CD4-positive, alpha-beta T cell (primary cell): ENCODE measurements at regions not wholly inside any gene's neighbourhood (a gene's known extent, or its start where the extent isn't known, plus 50 kb on each side); places are given as distances from the start of the nearest gene placed in this dataset.

Experiments
- ATAC-seq: fragments of 200-7000 bp; cut with Tn5 transposase; one replicate; pipeline ENCODE4 v1.10.0; 2022; ENCODE audit warnings: mild to moderate bottlenecking; ENCODE audit not compliant: poor library complexity
- CTCF ChIA-PET: fragments of 350-600 bp; sonication (Branson Sonifier 250); formaldehyde crosslinking; loops from one replicate; lab custom pipeline; 2021; ENCODE audit warnings: antibody characterized with exemption, inconsistent platforms; lab: Charles Lee
- POLR2A ChIA-PET: fragments of 350-600 bp; sonication (Branson Sonifier 250); formaldehyde crosslinking; loops from one replicate; lab custom pipeline; 2021; ENCODE audit warnings: antibody characterized with exemption, inconsistent platforms; lab: Charles Lee
- DNase-seq, 14 experiments: peaks; one replicate each; pipeline ENCODE4 v3.0.0-alpha.2; 2013 to 2020; ENCODE audit warnings: mixed read lengths in 2 of 14
- H3K27ac ChIP-seq, 2 donors: one replicate each; pipeline versions ENCODE4 v1.5.1 to v1.7.0; 2013; ENCODE audit warnings: low read length in 2 of 2, low read depth in 1 of 2, mild to moderate bottlenecking in 1 of 2
- H3K27me3 ChIP-seq, 2 experiments: 1 replicate in 1 of 2; 2 replicates in 1 of 2; pipeline versions ENCODE4 v1.6.1 to v1.7.0; 2013; ENCODE audit warnings: low read length in 2 of 2, control low read depth in 1 of 2, mild to moderate bottlenecking in 1 of 2, moderate library complexity in 1 of 2; ENCODE audit not compliant: insufficient read depth in 2 of 2, control insufficient read depth in 1 of 2
- H3K36me3 ChIP-seq: one replicate; pipeline ENCODE4 v1.6.1; 2013; ENCODE audit warnings: low read length, control low read depth; ENCODE audit not compliant: insufficient read depth
- H3K4me1 ChIP-seq: one replicate; pipeline ENCODE4 v1.6.1; 2013; ENCODE audit warnings: low read length, control low read depth; ENCODE audit not compliant: insufficient read depth
- H3K4me3 ChIP-seq: one replicate; pipeline ENCODE4 v1.5.1; 2013; ENCODE audit warnings: mild to moderate bottlenecking, low read length, moderate library complexity
- H3K9me3 ChIP-seq, 2 experiments: 1 replicate in 1 of 2; 2 replicates in 1 of 2; pipeline versions ENCODE4 v1.6.1 to v1.7.0; 2013; ENCODE audit warnings: low read length in 2 of 2, mild to moderate bottlenecking in 2 of 2, control low read depth in 1 of 2, moderate library complexity in 1 of 2; ENCODE audit not compliant: control insufficient read depth in 1 of 2, insufficient read depth in 1 of 2
- H3K27ac Mint-ChIP-seq: one replicate; pipeline ENCODE4 v1.8.0; 2020; ENCODE audit warnings: mixed read lengths
- H3K27me3 Mint-ChIP-seq: one replicate; pipeline ENCODE4 v1.8.0; 2021; ENCODE audit warnings: mixed read lengths
- H3K36me3 Mint-ChIP-seq: one replicate; pipeline ENCODE4 v1.8.0; 2021; ENCODE audit warnings: low read depth, mixed read lengths
- H3K4me1 Mint-ChIP-seq: one replicate; pipeline ENCODE4 v1.8.0; 2021; ENCODE audit warnings: low read depth, mixed read lengths
- H3K4me3 Mint-ChIP-seq: one replicate; pipeline ENCODE4 v1.8.0; 2020; ENCODE audit warnings: mild to moderate bottlenecking, mixed read lengths
- H3K9me3 Mint-ChIP-seq: one replicate; pipeline ENCODE4 v1.8.0; 2020; ENCODE audit warnings: mixed read lengths
- intact Hi-C, 2 experiments: fragments of 100-400 bp; cut with DNase I in 1 of 2; cut with micrococcal nuclease in 1 of 2; formaldehyde crosslinking; loops; one replicate each; pipeline versions ENCODE4 v1.15.1 to v1.9.0; 2023 to 2025; cut with DNase I, micrococcal nuclease
- TF ChIP-seq, protein P1 (sequence below): fragments of 200-600 bp; IDR thresholded peaks from one replicate; pipeline ENCODE4 v1.8.0; 2022; ENCODE audit warnings: antibody characterized with exemption, mild to moderate bottlenecking

DNA sequence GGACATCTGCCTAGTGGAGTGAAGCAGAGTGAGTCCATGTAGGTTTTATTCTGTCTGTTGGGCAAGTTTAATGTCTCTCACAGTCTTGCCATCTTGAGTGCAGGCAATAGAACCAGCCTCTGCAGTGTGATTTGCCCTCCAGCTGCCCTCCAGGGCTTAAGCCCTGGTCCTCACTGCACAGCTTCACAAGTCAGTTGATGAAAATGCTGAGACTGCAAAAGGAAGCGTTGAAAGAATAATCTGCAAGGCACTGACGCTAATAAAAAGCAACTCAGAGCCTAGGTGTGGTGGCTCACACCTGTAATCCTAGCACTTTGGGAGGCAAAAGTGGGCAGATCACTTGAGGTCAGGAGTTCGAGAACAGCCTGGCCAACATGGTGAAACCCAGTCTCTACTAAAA lies 54.1 kb upstream of the PHOX2B start:
- ATAC-seq (no peak), DNase-seq (no peak)
- H3K9me3 ChIP-seq = no peaks in the 10 kb centered on the region
- TF ChIP-seq, protein P1, sequence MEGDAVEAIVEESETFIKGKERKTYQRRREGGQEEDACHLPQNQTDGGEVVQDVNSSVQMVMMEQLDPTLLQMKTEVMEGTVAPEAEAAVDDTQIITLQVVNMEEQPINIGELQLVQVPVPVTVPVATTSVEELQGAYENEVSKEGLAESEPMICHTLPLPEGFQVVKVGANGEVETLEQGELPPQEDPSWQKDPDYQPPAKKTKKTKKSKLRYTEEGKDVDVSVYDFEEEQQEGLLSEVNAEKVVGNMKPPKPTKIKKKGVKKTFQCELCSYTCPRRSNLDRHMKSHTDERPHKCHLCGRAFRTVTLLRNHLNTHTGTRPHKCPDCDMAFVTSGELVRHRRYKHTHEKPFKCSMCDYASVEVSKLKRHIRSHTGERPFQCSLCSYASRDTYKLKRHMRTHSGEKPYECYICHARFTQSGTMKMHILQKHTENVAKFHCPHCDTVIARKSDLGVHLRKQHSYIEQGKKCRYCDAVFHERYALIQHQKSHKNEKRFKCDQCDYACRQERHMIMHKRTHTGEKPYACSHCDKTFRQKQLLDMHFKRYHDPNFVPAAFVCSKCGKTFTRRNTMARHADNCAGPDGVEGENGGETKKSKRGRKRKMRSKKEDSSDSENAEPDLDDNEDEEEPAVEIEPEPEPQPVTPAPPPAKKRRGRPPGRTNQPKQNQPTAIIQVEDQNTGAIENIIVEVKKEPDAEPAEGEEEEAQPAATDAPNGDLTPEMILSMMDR = no peak
- peaks cover 5% of the 10 kb centered on the region for H3K9me3 Mint-ChIP-seq
- ChIA-PET CTCF (no interaction called here), POLR2A (no interaction called here)
- H3K4me3 Mint-ChIP-seq = no peak overlapping the region
- H3K4me3 ChIP-seq = no peak overlapping the region
- no peaks in the 10 kb centered on the region for H3K27me3 ChIP-seq
- no peaks in the 10 kb centered on the region for H3K36me3 ChIP-seq
- no peak overlapping the region for H3K27ac ChIP-seq
- no peak overlapping the region for H3K27ac Mint-ChIP-seq
- H3K4me1 ChIP-seq = no peaks in the 10 kb centered on the region
- H3K27me3 Mint-ChIP-seq = peaks cover 21% of the 10 kb centered on the region
- intact Hi-C loops = no loop called here
- no peaks in the 10 kb centered on the region for H3K36me3 Mint-ChIP-seq
- H3K4me1 Mint-ChIP-seq = no peaks in the 10 kb centered on the region

DNA sequence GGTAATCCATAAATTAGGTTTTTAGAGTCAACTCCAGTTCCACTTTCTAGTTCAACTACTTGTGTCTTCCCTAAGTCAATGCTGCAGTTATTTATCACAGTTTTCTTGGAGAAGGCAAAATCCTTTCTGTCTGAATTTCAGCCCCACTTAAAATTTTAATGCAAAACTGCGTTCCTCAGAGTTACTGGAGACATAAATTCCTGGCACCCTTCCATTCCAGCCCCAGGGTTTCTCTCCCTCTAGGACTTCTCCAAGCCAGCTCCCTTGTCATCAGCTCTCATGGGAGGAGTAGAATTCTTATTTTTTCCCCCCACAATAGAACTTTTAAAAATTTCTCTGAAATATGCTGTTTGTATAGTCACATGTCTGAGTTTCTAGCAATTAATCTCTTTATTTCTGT lies 50.6 kb upstream of the PHOX2B start:
- no peaks in the 10 kb centered on the region for H3K4me1 Mint-ChIP-seq
- ChIA-PET POLR2A (no interaction called here), CTCF (no interaction called here)
- peaks cover 5% of the 10 kb centered on the region for H3K9me3 Mint-ChIP-seq
- no peak for ATAC-seq
- H3K27ac ChIP-seq = no peak overlapping the region
- H3K4me3 ChIP-seq = no peak overlapping the region
- peaks cover 16% of the 10 kb centered on the region for H3K27me3 Mint-ChIP-seq
- H3K27ac Mint-ChIP-seq = no peak overlapping the region
- no peaks in the 10 kb centered on the region for H3K36me3 Mint-ChIP-seq
- TF ChIP-seq, protein P1 = no peak
- H3K36me3 ChIP-seq = no peaks in the 10 kb centered on the region
- DNase-seq = no peak
- no peak overlapping the region for H3K4me3 Mint-ChIP-seq
- no peaks in the 10 kb centered on the region for H3K9me3 ChIP-seq
- H3K4me1 ChIP-seq = no peaks in the 10 kb centered on the region
- intact Hi-C loops = no loop called here
- peaks cover 0 to 4% of the 10 kb centered on the region in 2 experiments for H3K27me3 ChIP-seq
